ENCODE measurements at regions not wholly inside any gene's neighbourhood (a gene's known extent, or its start where the extent isn't known, plus 50 kb on each side); places are given as distances from the start of the nearest gene placed in this dataset.

- TF ChIP-seq SUZ12 (IDR thresholded peaks at IDR 0.05; ENCODE audit: extremely low read depth, insufficient read depth, insufficient read length) (no peak), ZNF274 (IDR thresholded peaks at IDR 0.05; ENCODE audit: low read depth, low read length) (no peak), YY1 (IDR thresholded peaks at IDR 0.05; ENCODE audit: insufficient read depth, insufficient read length) (no peak)
Observed at GRCh38 chr12:3933819-3934192, 60.6 kb upstream of the PARP11 start.
